GM12874 (cell line): ENCODE measurements at regions not wholly inside any gene's neighbourhood (a gene's known extent, or its start where the extent isn't known, plus 50 kb on each side); places are given as distances from the start of the nearest gene placed in this dataset.

Experiments
- CTCF ChIP-seq: IDR thresholded peaks from 2 replicates; pipeline ENCODE4 v1.5.1; 2011; ENCODE audit warnings: low read depth, mild to moderate bottlenecking, control low read depth, low read length, moderate library complexity; ENCODE audit not compliant: insufficient read depth

- no peak for TF ChIP-seq CTCF
Observed at GRCh38 chr7:86152926-86153325, 490.8 kb upstream of the GRM3 start.

DNA sequence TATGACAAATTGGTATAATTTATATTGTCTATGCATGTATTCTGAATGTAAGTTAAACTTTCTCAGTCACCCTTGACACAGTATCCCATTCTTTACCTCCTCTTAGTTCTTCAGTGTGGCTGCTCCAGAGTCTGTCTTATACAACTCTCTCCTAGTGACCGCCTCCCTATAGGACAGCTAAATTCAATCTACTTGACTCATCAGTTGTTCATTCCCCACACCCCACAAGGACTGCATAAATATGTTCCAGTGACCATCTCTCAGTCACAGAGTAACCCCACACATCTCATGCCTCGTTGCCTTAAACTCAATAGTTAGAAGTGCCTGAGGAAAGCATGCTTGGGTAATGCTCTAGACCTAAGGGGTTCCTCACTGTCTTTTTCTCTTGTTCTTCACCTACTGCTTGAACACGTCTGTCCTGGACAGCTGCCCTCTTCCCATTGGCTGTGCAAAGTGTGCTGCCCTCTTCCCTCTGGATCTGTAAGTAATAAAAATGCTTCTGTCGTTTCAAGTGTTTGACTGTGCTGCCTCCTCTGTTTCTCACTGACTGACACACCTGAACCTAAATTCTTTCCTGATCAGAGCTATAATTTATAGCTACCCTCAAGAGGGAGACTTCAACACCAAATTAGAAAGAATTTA lies 494.6 kb upstream of the GRM3 start:
- no peak for TF ChIP-seq CTCF

GRCh38 chr7:86148501-86148900 lies 495.2 kb upstream of the GRM3 start:
- TF ChIP-seq CTCF: no peak

DNA sequence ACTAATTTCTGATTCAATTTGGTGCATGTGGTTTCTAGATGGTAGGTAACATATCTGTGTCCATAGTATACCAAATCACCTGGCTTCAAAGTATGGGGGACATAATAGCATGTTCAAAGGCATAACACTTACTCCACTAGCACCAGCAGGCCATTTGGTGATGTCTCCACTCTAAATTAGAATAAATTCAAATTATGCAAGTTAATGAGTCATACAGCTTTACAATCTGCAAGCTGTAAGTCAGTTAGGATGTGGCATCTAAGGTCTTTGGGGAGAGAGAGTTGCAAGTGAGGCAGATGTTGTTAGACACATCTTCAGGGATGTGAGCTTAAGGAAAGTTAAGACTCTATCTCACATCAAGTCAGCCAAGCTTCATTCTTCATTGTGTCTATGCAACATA lies 506.4 kb upstream of the GRM3 start:
- TF ChIP-seq CTCF: no peak

DNA sequence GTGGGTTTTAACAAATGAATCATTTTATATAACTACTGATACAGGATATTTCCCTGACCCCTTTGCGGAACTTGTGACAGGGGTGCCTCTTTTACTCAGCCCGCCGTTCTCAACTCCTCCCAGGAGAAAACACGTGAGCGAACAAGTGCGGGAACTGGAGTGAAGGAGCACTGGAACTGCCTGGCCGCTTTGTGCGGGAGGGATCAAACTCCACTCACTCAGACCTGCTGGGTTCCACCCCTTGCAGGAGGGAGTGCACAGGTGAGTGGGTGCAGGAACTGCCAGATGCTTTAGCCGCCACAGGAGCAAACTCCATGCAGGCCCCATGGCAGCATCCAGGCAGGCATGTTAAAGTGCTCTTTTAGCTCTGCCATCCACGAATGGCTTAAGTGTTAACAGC lies 513.4 kb upstream of the GRM3 start:
- TF ChIP-seq CTCF: no peak

DNA sequence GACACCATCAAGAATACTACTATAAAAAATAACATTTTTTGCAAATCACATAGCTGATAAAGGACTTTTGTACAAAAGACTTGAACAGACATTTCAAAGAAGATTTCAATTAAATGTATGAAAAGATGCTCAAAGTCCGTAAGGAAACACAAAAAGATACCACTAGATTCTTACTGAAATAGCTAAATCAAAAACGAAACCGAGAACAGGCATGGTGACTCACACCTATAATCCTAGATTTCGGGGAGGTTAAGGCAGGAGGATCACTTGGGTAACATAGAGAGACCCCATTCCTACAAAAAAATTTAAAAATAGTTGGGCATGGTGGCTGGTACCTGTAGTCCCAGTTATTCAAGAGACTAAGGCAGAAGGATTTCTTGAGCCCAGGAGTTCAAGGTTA lies 520.2 kb upstream of the GRM3 start:
- TF ChIP-seq CTCF: no peak

DNA sequence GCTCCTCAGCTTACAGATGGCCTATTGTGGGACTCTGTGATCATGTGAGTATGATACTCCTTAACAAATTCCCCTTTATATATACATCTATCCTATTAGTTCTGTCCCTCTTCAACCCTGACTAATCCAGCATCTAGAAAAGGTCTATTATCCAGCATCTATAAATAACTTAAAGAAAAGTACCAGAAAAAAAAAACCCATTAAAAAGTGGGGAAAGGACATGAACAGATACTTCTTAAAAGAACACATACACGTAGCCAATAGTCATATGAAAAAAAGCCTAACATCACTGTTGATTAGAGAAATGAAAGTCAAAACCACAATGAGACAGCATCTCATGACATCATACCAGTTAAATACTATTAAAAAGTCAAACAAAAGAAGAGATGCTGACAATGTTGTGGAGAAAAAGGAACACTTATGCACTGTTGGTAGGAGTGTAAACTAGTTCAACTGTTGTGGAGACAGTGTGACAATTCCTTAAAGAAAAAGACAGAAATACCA lies 549.5 kb upstream of the GRM3 start:
- TF ChIP-seq CTCF: no peak
